Dermis blood vessel endothelial cell (primary cell): ENCODE measurements at regions not wholly inside any gene's neighbourhood (a gene's known extent, or its start where the extent isn't known, plus 50 kb on each side); places are given as distances from the start of the nearest gene placed in this dataset.
A peak's percentile ranks its signal among the peaks of the same experiment; 100 is the strongest.

Experiments
- DNase-seq: peaks from one replicate; pipeline ENCODE4 v3.0.0; 2010

DNA sequence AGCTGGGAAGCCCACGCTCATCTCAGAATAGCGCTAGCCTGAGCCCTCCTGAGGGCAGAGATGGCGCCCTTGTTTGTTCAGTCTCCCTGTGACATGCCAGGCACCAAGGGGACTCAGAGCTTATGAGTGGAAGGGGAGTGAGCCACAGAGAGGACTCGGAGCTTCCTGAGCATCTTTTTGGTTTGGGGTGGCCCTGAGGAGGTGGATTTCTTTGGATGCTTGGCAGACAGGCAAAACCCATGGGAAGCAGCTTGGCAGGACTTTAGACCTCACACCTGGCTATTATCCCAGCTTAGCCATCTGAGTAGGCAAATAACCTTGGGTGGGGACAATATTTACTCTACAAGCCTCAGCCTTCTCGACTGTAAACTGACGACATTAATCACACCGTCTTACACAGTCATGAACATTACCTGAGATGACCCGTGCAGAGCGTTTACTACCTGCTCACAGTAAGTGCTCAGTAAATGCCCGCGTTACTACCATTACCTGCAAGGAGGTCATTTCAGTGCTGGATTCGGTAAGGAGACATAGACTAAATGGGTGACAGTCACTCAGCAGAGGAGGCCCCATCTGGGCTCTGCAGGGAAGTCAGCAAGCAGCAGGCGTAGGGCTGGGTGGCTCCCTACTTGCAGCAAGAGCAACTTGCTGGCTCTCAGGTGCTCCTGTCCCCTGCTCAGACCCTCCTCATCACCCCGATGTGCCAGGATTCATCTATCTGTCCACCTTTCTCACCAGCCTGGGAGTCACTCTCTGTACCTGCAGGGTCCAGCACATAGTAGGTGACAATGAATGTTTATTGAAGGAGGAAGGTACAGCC, 54.9 kb downstream of the KLHDC7A start:
- no peak for DNase-seq

DNA sequence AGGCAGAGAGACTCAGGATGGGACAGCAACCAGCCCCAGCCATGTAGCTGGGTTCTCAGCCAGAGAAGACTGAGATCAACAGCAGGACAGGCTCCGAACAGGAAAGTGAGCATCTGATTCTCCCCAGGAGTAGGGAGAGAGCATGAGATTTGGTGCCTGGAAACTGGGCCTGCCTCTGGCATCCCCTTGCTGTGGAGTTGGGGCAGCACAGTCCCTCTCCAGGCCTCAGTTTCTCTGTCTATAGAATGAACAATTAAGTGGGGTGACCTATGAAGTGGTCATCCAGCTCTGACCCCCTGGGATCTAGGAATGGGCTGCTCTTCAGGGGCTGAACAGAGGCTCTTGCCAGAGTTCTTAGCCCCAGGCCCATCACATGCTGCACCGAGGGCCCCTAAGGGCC, 55.6 kb downstream of the KLHDC7A start:
- DNase-seq: no peak

DNA sequence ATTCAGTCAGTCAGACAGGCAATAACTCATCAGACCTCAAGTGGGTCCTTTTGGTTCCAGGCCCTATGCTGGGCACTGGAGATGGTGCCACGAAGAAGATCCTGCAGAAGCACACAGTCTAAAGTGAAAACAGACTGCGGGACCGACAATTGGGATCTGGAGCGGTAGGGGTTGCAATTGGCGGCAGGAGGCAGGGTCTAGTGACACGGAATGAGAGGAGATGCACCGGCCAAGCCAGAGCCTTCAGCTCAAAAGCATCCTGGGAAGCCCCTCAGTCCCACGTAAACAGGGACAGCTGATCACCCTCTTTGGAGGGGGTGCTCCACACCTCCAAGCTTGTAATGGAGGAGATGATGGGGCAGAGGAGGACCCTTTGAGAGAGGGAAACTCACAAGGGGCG, 56.2 kb downstream of the KLHDC7A start:
- DNase-seq: no peak

DNA sequence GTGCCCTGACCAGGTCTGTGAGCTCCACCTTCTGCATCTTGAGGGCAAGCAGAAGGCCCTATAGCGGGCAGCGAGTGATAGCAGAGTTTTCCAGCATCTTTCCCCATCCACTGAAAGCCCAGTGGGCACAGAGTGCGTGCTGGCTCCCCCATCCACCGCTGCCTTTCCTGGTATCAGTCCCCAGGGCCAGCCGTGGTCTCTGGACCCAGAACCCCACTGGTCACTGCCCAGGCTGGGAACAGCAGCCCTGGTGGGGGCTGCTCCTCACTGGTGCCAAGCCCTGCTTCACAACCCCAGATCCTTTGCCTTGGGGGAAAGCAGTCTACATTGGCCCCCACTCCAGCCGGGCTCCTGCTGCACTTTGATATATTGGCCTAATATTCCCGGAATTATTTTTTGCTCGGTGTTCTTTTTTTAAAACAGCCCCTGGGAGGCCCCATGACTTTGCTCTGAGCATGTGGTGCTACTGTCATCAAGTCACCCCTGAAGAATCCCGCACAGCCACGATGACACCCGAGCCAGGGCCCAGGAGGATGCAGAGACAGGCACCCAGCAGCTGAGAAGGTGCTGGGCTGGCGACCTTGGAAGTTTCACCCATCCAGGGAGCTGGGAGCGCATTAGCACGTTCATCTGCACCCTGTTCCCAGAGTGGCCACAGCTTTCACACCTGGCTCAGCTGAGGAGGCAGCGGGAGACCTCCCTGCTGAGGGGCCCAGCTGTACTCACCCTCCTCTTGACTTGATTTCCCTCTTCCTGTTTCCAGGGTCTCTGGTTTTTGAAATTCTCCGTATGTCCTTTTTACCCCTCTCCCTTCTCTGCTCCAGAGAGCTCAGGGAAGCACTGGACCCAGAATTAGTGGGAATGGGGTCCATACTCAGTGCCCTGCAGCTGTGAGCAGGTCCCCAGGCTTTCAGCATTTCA, 56.9 kb downstream of the KLHDC7A start:
- DNase-seq: no peak

DNA sequence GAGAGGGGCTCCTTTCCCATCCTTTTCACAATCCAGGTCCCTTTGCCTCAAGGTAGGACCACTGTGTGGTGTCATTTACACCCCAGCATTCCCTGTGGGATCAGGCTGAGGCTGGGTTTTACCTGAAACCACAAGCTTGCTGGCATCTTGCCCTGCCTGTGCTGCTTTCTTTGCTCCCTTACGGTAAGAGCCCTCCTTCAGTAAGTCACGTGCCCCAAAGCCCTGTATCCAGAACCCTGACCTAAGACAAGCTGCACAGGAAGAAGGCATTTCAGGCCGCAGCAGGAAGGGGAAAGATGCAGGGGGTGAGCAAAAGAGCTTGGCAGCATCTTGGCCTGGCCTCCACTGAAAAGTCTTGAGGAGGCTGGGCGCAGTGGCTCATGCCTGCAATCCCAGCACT, 58.4 kb downstream of the KLHDC7A start:
- no peak for DNase-seq

DNA sequence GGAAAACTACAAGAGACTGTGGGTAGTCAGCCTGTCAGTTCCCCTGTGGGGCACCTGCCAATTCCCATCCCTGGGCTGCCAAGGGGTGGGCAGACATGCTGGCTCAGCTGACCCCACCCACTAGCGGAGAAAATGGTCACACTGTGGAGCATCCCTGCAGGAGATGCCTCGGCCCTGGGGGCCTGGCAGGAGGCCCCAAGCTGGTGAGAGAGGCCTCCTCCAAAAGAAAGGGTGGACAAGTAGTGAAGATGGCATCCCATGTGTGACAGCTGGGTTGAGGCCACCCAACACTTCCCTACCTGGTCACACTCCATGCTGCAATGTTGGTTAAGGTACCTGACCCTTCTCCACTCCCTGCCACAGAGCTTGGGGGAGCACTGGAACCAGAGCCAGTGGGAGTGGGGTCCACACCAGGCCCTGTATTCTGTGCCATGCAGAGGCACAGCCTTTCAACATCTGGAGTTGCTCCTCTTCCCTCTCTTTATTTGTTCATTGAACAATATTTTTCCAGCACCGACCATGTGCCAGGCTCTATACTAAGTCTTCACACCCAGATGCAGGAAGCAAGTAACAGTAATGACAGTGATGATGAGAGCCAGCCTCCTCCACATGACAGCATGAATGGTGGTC, 59.5 kb downstream of the KLHDC7A start:
- DNase-seq: no peak

DNA sequence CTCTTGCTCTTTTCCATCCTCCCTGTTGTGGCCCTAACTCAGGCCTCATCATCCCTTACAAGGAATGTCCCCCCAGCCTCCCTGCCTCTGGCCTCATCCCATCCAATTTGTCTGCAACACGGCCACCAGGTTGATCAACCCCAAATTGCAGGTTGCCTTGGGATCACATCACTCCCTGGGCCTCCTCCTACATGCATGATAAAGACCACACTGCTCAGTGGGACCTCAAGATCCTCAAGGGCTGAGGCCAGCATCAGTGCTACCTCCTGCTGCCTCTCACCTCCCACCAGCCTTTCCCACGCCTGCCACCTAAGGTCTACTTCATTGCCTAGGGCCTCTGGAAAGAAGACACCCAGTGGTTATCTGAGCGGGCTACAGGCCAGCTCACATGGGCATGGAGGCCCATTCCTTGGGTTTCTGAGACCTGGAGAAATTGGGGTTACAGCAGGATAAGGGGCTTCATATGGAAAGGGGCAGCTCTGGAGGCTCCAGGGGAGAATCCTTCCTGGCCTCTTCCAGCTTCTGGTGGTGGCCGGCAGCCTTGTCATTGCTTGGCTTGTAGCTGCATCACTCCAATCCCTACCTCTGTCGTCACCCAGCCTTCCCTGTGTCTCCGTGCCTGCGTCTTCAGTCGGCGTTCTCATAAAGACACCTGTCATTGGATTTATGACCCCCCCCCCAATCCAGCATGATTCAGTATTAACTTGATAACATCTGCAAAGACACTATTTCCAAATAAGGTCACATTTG, 60.5 kb downstream of the KLHDC7A start:
- no peak for DNase-seq

DNA sequence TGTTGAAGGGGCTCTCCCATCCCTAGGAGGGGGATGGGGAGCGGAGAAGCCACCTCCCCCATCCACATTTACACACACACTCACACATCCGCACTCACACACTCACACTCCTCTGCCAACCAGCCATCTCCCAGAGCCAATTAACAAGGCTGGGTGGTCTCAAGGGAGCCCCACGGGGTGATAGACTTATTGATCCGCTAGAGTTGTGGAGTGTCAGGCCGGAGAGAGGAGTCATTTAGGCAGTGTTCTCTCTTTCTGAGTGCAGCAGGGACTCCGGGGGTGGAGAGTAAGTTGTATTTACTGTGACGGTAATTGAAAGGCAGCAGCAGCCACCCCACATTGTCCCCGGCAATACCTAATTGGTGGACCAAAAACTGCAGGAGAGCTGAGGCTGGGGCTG, 61.6 kb downstream of the KLHDC7A start:
- no peak for DNase-seq

DNA sequence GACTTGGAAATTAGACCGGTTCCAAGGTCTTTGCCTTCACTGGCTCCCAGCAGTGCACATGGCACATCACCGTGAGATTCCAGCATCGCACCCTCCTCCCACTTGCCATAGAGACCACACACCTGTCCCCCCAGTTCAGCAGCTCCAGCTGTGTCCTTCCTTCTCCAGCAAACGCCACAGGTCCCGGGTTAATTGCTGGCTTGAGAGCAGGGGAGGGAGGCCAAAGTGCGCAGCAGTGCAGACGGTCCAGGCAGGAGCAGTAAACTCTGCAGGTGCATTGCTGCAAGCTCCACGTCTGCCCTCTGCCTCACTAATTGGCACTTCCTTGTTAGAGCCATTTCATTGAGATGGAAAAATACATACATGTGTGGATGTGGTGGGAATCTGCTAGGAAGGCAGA, 65.3 kb downstream of the KLHDC7A start:
- DNase-seq: no peak

DNA sequence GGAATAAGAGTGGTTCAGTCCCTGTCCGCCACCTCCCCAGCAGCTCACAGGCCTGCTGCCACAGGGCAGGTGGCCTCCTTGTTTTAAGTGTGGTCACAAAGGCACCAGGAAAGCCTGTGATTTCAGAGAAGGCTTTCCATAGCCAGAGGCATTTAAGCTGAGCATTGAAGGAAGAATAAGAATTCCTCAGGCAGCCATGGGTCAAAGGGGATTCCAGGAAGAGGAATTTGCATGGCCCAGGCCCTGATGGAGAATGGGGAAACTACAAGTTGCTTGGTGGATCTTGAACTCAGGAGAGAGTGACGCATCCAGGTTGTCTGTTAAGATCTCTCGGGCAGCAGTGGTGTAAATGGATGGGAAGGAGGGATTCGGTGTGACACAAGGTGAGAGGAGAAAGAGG, 66.7 kb downstream of the KLHDC7A start:
- DNase-seq: no peak

DNA sequence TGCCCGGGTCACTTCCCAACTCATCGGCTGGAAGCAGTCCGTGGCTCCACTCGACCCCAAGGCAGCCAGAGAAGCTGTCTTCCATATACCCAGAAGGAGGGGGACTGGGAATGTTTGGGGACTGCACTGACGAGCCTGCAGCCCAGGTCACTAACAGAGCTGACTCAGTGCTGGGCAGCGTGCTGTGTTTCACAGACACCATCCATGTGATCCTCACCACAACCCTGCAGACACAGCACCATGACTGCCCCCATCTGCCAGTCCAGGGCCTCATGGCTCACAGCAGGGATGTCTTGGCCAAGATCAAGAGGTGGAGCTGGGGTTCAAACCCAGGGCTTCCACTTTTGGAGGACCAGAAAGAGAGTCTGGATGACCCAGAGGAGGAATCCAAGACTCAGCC, 67.9 kb downstream of the KLHDC7A start:
- DNase-seq: no peak

DNA sequence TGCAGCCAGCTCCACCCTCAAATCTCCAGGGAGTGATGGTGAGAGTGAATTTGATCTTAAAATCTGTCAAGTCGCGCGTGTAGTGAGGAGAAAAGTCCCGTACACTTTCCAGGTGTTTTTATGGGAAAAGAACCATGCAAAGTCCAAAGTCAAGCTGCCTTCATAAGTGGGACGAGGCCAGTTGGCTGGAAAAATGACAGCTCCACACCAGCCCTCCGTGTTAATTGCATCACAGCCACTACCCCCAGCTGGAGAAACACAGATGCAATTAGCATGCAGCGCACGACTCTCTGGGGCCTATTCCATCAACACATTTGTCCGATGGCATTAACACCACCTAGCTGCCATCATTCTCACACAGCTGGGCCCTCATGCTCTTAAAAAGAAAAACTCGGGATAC, 68.4 kb downstream of the KLHDC7A start:
- no peak for DNase-seq

DNA sequence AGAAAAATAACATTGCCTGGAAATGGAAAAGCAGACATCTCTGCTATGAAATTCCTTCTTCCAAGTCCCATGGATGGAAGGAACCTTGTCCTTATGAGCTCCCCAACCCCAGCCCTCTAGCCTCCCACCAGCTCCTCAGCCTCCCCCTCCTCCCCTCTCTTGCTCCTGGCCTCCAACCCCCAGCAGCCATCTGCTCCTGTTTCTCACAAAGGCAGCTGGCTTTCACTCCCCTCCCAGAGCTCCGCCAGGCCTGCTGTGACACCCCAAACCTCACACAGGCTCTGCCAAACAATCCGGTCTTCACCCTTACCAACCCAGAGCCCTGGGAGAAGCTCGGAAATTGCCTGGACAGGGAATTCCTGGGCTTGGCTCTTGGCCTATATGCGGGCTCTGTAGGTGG, 69.2 kb downstream of the KLHDC7A start:
- no peak for DNase-seq

DNA sequence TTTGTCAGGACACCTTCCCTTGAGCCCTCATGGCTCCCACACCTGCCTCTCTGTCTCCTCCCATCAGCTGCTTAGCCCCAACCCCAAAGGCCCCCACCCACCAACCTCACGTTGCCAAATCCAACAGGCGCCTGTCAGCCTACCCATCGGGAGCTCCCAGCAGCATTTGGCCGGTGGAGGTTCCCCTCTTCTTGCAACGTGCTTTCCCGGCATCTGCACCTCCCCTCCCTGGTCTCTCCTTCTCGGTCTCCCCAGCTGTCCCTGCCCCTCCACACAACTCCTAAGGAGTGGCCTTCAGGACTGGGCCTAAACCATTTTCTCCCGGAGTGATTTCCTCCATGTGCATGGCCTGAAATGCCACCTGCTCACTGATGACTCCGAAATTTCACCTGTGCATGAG, 71.9 kb downstream of the KLHDC7A start:
- DNase-seq: no peak

DNA sequence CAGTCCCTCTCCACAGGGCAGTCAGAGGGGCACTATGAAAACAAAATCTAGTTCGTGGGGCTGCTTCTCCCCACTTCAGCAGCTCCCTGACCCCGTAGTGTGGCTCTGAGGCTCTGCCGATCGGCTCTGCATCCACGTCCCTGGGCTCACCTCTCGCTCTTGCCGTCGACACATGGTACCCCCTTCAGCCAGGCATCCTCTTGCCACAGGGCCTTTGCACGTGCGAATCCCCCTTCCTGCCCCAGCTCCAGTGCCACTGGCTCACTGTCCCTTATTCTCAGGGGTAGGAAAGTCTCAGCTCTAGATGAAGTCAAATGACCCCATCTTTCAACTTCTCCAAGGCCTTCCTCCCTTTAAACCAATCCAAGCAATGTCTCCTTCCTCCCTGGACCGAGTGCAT, 72.7 kb downstream of the KLHDC7A start:
- no peak for DNase-seq

DNA sequence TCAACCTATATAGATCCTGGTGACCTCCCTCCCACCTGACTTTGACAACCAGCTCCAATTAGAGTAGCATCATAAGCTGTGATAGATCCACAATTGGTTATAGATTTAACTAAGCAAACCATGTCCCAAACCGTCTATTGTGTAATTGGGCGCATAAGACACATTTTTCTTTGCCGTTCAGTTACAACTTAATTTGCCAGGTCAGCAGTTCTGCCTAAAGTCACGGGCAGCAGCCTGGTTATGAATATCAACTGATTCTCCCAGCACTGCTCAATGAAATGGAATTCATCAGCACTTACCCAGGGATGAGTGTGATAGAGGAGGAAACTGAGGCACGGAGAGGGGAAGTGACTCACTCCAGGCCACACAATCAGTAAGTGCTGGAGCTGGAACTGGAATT, 73.4 kb downstream of the KLHDC7A start:
- DNase-seq: no peak

DNA sequence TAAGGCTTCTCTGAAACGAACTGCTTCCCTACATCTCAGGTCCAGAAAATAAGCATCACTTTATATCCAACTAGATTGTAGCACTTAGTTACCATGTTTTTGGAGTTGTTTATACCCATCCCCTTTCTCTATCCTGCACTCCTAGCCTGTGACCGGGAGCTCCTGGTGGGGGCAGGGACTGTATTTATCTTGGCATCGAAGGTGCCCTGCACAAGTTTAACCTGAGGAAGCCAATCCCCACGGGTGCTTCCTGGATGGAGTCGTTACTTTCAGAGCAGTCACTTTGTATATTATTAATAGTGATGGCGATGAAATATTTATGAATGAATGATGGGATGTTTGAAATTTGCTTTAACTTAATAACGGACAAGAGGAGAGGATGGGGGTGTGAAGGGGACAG, 73.9 kb downstream of the KLHDC7A start:
- DNase-seq: peak; percentile 16

DNA sequence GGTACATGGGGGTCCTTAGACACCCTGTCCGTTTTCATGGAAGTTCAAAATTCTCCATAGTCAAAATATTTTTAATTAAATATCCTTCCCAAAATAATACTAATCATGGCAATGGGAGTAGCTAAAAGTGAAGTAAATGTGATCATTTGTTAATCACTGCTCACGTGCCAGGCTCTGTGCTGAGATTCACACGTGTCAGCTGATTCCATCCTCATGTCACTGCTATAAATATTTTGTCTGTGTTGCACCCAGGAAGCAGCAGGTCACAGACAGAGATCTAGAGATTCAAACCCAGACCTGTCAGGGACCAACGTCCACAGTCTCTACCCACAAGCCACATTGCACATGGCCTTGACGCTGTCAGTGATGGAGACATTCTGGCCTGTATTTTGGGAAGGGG, 74.3 kb downstream of the KLHDC7A start:
- DNase-seq: no peak

DNA sequence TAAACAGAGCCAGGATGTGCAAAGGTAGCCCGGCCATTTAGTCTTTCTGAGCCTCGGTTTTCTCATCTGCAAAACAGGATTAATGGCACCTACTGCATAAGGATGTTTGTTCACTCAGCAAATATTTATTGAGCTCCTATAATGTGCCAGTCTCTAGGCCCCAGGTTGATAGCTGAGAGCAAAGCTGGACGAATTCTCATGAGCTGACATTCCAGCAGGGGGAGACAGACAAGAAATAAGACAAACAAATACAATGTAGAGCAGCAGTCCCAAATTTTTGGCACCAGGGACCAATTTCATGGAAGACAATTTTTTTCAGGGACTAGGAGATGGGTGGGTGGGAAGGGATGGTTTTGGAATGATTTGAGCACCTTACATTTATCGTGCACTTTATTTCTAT, 74.3 kb upstream of the PAX7 start:
- peak; percentile 43 for DNase-seq

DNA sequence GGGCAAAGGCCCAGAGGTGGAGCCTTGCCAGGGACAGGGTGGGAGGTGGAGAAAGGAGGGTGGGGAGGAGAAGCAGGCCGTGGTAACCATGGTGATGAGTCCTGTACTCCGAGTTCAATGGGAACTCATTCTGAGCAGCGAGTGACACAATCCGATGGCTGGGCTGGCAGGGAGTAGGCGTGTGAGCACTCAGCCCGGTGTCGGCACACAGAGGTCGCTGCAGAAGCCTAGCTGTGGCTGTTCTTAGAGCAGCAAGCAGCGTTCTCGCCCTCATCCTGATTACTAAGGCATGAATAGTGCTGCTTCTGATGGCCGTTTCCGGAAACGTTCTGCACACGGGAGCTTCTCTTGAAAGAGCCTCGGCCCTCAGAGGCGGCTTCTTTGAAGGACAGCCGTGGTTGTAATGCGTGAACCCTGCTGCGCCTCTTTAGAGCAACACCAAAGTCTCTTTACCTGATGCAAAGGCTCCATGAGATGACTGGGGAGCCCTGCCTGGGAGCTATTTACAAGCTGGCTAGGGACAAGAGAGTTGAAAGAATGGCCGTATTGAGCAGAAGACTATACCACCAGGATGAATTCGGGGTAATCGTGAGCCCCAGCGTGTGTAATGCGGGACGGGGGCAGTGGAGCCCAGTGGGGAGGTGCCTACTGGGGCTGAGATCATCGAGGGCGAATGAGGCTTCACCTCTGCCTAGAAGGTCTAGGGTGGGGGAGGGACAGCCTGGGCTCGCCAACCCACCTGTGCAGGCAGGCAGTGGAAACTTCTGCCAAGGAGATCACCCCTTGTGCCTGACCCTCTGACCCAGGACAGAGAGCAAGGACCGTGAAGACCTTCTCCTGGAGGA, 72.8 kb upstream of the PAX7 start:
- peak; percentile 10 for DNase-seq

DNA sequence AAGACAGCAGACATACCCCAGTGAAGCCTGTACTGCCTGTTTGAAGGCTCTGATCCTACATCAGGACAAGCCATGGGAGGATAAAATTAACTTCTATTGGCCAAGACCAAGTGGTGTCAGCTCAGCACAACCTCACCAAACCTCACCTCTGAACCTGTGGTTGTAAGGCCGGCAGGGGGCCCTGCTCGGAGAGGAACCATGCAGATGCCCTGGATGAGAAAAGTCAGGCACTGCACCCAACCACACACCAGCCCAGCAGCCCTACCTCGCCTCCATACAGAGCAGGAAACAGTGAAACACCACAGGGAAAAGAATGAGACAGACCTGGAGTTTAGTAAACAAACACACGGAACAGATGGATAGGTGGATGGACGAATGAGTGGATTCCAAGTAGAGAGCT, 70.0 kb upstream of the PAX7 start:
- no peak for DNase-seq

DNA sequence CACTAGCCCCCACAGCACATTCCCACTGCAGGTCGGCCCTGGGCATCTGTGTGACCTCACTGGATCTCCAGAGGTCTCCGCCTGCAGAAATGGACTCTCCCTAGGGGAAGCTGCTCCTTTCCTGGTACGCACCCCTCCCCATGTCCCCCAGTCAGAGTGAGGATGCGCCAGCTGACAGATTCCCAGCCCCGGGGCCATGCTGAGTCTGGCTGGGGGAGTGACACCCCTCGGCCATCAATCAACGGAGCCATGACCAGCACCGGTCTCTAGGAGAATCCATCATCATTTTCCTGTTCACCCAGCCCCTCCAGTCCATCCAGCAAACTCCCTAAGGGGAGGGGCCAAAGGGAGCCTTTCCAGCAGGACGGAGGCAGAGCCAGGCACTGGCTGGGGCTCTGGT, 68.7 kb upstream of the PAX7 start:
- no peak for DNase-seq
